ENCODE measurements at regions not wholly inside any gene's neighbourhood (a gene's known extent, or its start where the extent isn't known, plus 50 kb on each side); places are given as distances from the start of the nearest gene placed in this dataset.
A peak's percentile ranks its signal among the peaks of the same experiment; 100 is the strongest.

- ChIA-PET POLR2A (no interaction called here), CTCF (interaction anchor here (0.6 to 0.9 kb wide), 2 partner anchors 10 to 178 kb away, joined by 3 to 4 read pairs; no protein-coding TSS in a partner anchor)
- DNase-seq (ENCODE audit: unreplicated experiment): no peak
- H3K36me3 Mint-ChIP-seq (ENCODE audit: insufficient read depth, unreplicated experiment): no peaks in the 10 kb centered on the region
- no peak for TF ChIP-seq CTCF (IDR thresholded peaks at IDR 0.05; ENCODE audit: unreplicated experiment)
- no peaks in the 10 kb centered on the region for H3K4me1 Mint-ChIP-seq (ENCODE audit: insufficient read depth, unreplicated experiment)
- no peak overlapping the region for H3K27ac Mint-ChIP-seq (ENCODE audit: low read depth, unreplicated experiment)
- H3K4me3 Mint-ChIP-seq (ENCODE audit: unreplicated experiment): no peak overlapping the region
- no peaks in the 10 kb centered on the region for H3K27me3 Mint-ChIP-seq (ENCODE audit: insufficient read depth, unreplicated experiment)
- no TSS peak for BruUV-seq (replicated peaks)
- intact Hi-C loops (cut with micrococcal nuclease): no loop called here
- peaks cover 20% of the 10 kb centered on the region for H3K9me3 Mint-ChIP-seq (ENCODE audit: unreplicated experiment)
These were observed 113.6 kb downstream of the ZNF518B start for GRCh38 chr4:10343656-10344055.

GRCh38 chr4:10342866-10343265 lies 114.4 kb downstream of the ZNF518B start:
- no peak overlapping the region for H3K4me3 Mint-ChIP-seq (ENCODE audit: unreplicated experiment)
- TF ChIP-seq CTCF (IDR thresholded peaks at IDR 0.05; ENCODE audit: unreplicated experiment): no peak

GRCh38 chr4:10336471-10336870 lies 120.8 kb downstream of the ZNF518B start:
- no peak overlapping the region for H3K4me3 Mint-ChIP-seq (ENCODE audit: unreplicated experiment)
- H3K36me3 Mint-ChIP-seq (ENCODE audit: insufficient read depth, unreplicated experiment): no peaks in the 10 kb centered on the region
- no peaks in the 10 kb centered on the region for H3K27me3 Mint-ChIP-seq (ENCODE audit: insufficient read depth, unreplicated experiment)
- H3K9me3 Mint-ChIP-seq (ENCODE audit: unreplicated experiment): peaks cover 7% of the 10 kb centered on the region
- DNase-seq (ENCODE audit: unreplicated experiment): peak; percentile 52
- no TSS peak for BruUV-seq (replicated peaks)
- peaks cover 11% of the 10 kb centered on the region for H3K4me1 Mint-ChIP-seq (ENCODE audit: insufficient read depth, unreplicated experiment)
- POLR2A ChIA-PET: interaction anchor here (0.6 to 0.7 kb wide), 3 partner anchors 12 to 574 kb away, joined by 3 read pairs; no protein-coding TSS in a partner anchor
- CTCF ChIA-PET: interaction anchor here (0.8 kb wide), 1 partner anchor 9 kb away, joined by 3 read pairs; no protein-coding TSS in a partner anchor
- TF ChIP-seq CTCF (IDR thresholded peaks at IDR 0.05; ENCODE audit: unreplicated experiment): no peak
- no peak overlapping the region for H3K27ac Mint-ChIP-seq (ENCODE audit: low read depth, unreplicated experiment)
- intact Hi-C loops (cut with micrococcal nuclease): no loop called here

More at GRCh38 chr4:10342866-10343265, 114.4 kb downstream of the ZNF518B start:
- POLR2A ChIA-PET: no interaction called here
- H3K27me3 Mint-ChIP-seq (ENCODE audit: insufficient read depth, unreplicated experiment): no peaks in the 10 kb centered on the region
- BruUV-seq (replicated peaks): no TSS peak
- no peaks in the 10 kb centered on the region for H3K4me1 Mint-ChIP-seq (ENCODE audit: insufficient read depth, unreplicated experiment)
- CTCF ChIA-PET: no interaction called here
- no peak for DNase-seq (ENCODE audit: unreplicated experiment)
- no peaks in the 10 kb centered on the region for H3K36me3 Mint-ChIP-seq (ENCODE audit: insufficient read depth, unreplicated experiment)
- peaks cover 15% of the 10 kb centered on the region for H3K9me3 Mint-ChIP-seq (ENCODE audit: unreplicated experiment)
- intact Hi-C loops (cut with micrococcal nuclease): no loop called here
- H3K27ac Mint-ChIP-seq (ENCODE audit: low read depth, unreplicated experiment): no peak overlapping the region

- TF ChIP-seq CTCF (IDR thresholded peaks at IDR 0.05; ENCODE audit: unreplicated experiment): no peak
- H3K9me3 Mint-ChIP-seq (ENCODE audit: unreplicated experiment): peaks cover 7% of the 10 kb centered on the region
- no peaks in the 10 kb centered on the region for H3K27me3 Mint-ChIP-seq (ENCODE audit: insufficient read depth, unreplicated experiment)
- intact Hi-C loops (cut with micrococcal nuclease): no loop called here
- CTCF ChIA-PET: interaction anchor here (0.5 to 1.2 kb wide), 3 partner anchors 10 to 158 kb away, joined by 3 to 4 read pairs (median 3); no protein-coding TSS in a partner anchor
- H3K4me1 Mint-ChIP-seq (ENCODE audit: insufficient read depth, unreplicated experiment): peaks cover 11% of the 10 kb centered on the region
- no peak overlapping the region for H3K27ac Mint-ChIP-seq (ENCODE audit: low read depth, unreplicated experiment)
- DNase-seq (ENCODE audit: unreplicated experiment): no peak
- POLR2A ChIA-PET: no interaction called here
- BruUV-seq (replicated peaks): no TSS peak
- no peaks in the 10 kb centered on the region for H3K36me3 Mint-ChIP-seq (ENCODE audit: insufficient read depth, unreplicated experiment)
- no peak overlapping the region for H3K4me3 Mint-ChIP-seq (ENCODE audit: unreplicated experiment)
These were observed 122.2 kb downstream of the ZNF518B start for GRCh38 chr4:10335050-10335449.
